ENCODE measurements at regions not wholly inside any gene's neighbourhood (a gene's known extent, or its start where the extent isn't known, plus 50 kb on each side); places are given as distances from the start of the nearest gene placed in this dataset.
"Not testable (repeated sequence)": the region's sequence is repeated elsewhere in the genome, so short reads cannot be mapped to it uniquely, and the experiment has no call there.

- H3K27me3 Mint-ChIP-seq; H3K4me3 Mint-ChIP-seq; H3K4me1 Mint-ChIP-seq (ENCODE audit: low read depth); H3K27ac Mint-ChIP-seq; H3K36me3 Mint-ChIP-seq; H3K9me3 Mint-ChIP-seq (ENCODE audit: low read depth): not testable (repeated sequence)
Measured at GRCh38 chr12:131631889-131632651, 78.8 kb upstream of the SFSWAP start.

- not testable (repeated sequence) for H3K4me1 Mint-ChIP-seq (ENCODE audit: low read depth); H3K36me3 Mint-ChIP-seq; H3K4me3 Mint-ChIP-seq; H3K27ac Mint-ChIP-seq; H3K27me3 Mint-ChIP-seq; H3K9me3 Mint-ChIP-seq (ENCODE audit: low read depth)
Measured at GRCh38 chr12:131632652-131633023, 78.3 kb upstream of the SFSWAP start.

- not testable (repeated sequence) for H3K27me3 Mint-ChIP-seq; H3K36me3 Mint-ChIP-seq; H3K4me1 Mint-ChIP-seq (ENCODE audit: low read depth); H3K9me3 Mint-ChIP-seq (ENCODE audit: low read depth); H3K4me3 Mint-ChIP-seq; H3K27ac Mint-ChIP-seq
Measured at GRCh38 chr12:131633610-131634009, 77.3 kb upstream of the SFSWAP start.

GRCh38 chr12:131634037-131634436 is 76.9 kb upstream of the SFSWAP start:
- no peak overlapping the region for H3K4me3 Mint-ChIP-seq
- H3K27me3 Mint-ChIP-seq: peaks cover 6% of the 10 kb centered on the region
- H3K27ac Mint-ChIP-seq: no peak overlapping the region
- H3K36me3 Mint-ChIP-seq: no peaks in the 10 kb centered on the region
- no peaks in the 10 kb centered on the region for H3K4me1 Mint-ChIP-seq (ENCODE audit: low read depth)
- no peaks in the 10 kb centered on the region for H3K9me3 Mint-ChIP-seq (ENCODE audit: low read depth)

GRCh38 chr12:131635012-131635411 is 75.9 kb upstream of the SFSWAP start:
- not testable (repeated sequence) for H3K27me3 Mint-ChIP-seq; H3K9me3 Mint-ChIP-seq (ENCODE audit: low read depth); H3K36me3 Mint-ChIP-seq; H3K4me3 Mint-ChIP-seq; H3K27ac Mint-ChIP-seq; H3K4me1 Mint-ChIP-seq (ENCODE audit: low read depth)

- peaks cover 6% of the 10 kb centered on the region for H3K27me3 Mint-ChIP-seq
- no peak overlapping the region for H3K27ac Mint-ChIP-seq
- no peaks in the 10 kb centered on the region for H3K36me3 Mint-ChIP-seq
- no peaks in the 10 kb centered on the region for H3K4me1 Mint-ChIP-seq (ENCODE audit: low read depth)
- H3K4me3 Mint-ChIP-seq: no peak overlapping the region
- no peaks in the 10 kb centered on the region for H3K9me3 Mint-ChIP-seq (ENCODE audit: low read depth)
Measured at GRCh38 chr12:131635491-131636122, 75.3 kb upstream of the SFSWAP start.

GRCh38 chr12:131636266-131636665 is 74.6 kb upstream of the SFSWAP start:
- Mint-ChIP-seq H3K9me3 (ENCODE audit: low read depth) (no peaks in the 10 kb centered on the region), H3K4me1 (ENCODE audit: low read depth) (no peaks in the 10 kb centered on the region)

GRCh38 chr12:131636940-131637750 is 73.7 kb upstream of the SFSWAP start:
- no peaks in the 10 kb centered on the region for H3K4me1 Mint-ChIP-seq (ENCODE audit: low read depth)
- H3K4me3 Mint-ChIP-seq: no peak overlapping the region
- H3K27ac Mint-ChIP-seq: no peak overlapping the region
- peaks cover 6% of the 10 kb centered on the region for H3K27me3 Mint-ChIP-seq
- no peaks in the 10 kb centered on the region for H3K36me3 Mint-ChIP-seq
- H3K9me3 Mint-ChIP-seq (ENCODE audit: low read depth): no peaks in the 10 kb centered on the region

More at GRCh38 chr12:131636266-131636665, 74.6 kb upstream of the SFSWAP start:
- peaks cover 6% of the 10 kb centered on the region for H3K27me3 Mint-ChIP-seq
- H3K27ac Mint-ChIP-seq: no peak overlapping the region
- no peak overlapping the region for H3K4me3 Mint-ChIP-seq
- no peaks in the 10 kb centered on the region for H3K36me3 Mint-ChIP-seq

- no peak overlapping the region for H3K4me3 Mint-ChIP-seq
- peaks cover 6% of the 10 kb centered on the region for H3K27me3 Mint-ChIP-seq
- no peaks in the 10 kb centered on the region for H3K9me3 Mint-ChIP-seq (ENCODE audit: low read depth)
- H3K27ac Mint-ChIP-seq: no peak overlapping the region
- no peaks in the 10 kb centered on the region for H3K4me1 Mint-ChIP-seq (ENCODE audit: low read depth)
- H3K36me3 Mint-ChIP-seq: peaks cover under 1% of the 10 kb centered on the region
Measured at GRCh38 chr12:131637986-131638385, 72.9 kb upstream of the SFSWAP start.

DNA sequence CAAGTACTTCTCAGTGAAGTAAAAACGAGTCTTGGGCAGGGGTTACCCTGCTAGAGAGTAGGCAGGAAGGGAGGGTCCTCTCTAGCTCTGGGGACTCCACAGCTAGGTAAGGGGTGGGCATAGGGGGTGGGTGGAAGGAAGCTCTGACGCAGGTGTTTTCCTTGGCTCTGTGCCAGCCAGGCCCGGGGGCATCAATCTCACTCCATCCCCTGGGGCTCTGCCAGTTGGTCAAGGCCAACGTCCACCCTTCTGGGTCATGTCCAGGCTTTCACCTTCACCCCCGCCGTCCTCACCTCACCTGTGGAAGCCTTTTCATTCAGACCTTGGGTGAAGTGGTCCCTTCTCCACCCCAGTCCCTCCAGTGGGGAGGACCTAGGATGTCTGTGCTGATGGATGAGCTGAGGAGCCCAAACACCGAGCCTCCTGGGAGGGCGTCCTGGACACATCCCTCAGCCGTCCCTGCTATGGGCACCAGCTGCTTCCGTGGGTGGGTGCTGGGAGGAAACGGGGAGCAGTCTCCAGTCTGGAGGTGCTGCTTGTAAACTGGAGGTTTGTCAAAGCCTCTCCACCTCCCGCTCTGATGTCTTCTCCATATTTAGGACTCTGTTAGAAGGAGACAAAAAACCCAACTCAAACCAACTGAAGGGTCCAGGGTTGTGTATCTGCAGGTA is 71.5 kb upstream of the SFSWAP start:
- Mint-ChIP-seq H3K27me3 (peaks cover 10% of the 10 kb centered on the region), H3K4me3 (no peak overlapping the region), H3K27ac (no peak overlapping the region), H3K36me3 (peaks cover 4% of the 10 kb centered on the region), H3K4me1 (ENCODE audit: low read depth) (no peaks in the 10 kb centered on the region), H3K9me3 (ENCODE audit: low read depth) (no peaks in the 10 kb centered on the region)

DNA sequence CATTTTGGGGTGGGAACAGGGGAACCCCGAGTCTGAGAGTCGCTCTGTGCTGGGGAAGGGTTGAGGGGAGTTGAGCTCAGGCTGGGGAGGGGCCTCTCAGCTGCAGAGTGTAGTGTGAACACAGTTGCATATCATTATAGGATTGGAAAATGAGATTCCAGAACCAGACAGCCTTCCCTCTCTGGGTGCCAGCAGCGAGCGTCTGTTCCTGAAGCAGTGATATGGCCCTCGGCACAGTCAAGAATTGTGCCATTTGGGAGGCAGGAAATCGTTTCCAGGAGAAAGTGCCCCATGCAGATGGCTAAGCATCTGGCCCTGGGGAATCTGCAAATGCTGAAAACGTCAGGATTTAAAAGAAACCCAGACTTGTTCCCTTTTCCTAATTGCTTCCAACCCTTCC is 70.4 kb upstream of the SFSWAP start:
- Mint-ChIP-seq H3K4me1 (ENCODE audit: low read depth) (peaks cover 1% of the 10 kb centered on the region), H3K27me3 (peaks cover 4% of the 10 kb centered on the region), H3K4me3 (no peak overlapping the region), H3K27ac (no peak overlapping the region), H3K9me3 (ENCODE audit: low read depth) (no peaks in the 10 kb centered on the region), H3K36me3 (peaks cover 4% of the 10 kb centered on the region)

GRCh38 chr12:131641315-131641714 is 69.6 kb upstream of the SFSWAP start:
- Mint-ChIP-seq H3K36me3 (peaks cover 4% of the 10 kb centered on the region), H3K4me1 (ENCODE audit: low read depth) (peaks cover 1% of the 10 kb centered on the region), H3K27me3 (peaks cover 4% of the 10 kb centered on the region), H3K27ac (no peak overlapping the region), H3K9me3 (ENCODE audit: low read depth) (no peaks in the 10 kb centered on the region), H3K4me3 (no peak overlapping the region)

DNA sequence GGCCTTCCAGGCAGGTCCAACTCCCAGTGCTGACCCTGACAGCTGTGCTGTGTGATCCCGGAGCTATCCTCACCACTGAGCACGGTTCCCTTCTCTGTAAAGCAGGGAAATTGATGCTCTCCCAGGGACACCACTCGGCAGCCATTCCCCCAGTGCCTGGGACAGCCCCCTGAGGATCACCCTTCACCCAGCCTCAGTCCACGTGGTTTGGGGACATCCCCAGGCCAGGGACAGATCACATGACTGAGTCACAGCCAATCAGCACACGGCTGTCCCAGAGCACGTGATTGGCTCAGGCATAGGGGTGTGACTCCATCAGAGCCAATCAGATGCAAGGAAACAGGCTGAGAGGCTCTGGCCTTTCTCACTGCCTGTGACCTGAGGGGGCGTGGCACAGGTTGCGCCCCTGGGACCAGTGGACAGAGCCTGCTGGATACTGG is 68.8 kb upstream of the SFSWAP start:
- H3K27me3 Mint-ChIP-seq: peaks cover 4% of the 10 kb centered on the region
- peaks cover 1% of the 10 kb centered on the region for H3K4me1 Mint-ChIP-seq (ENCODE audit: low read depth)
- no peaks in the 10 kb centered on the region for H3K9me3 Mint-ChIP-seq (ENCODE audit: low read depth)
- no peak overlapping the region for H3K4me3 Mint-ChIP-seq
- H3K36me3 Mint-ChIP-seq: peaks cover 4% of the 10 kb centered on the region
- no peak overlapping the region for H3K27ac Mint-ChIP-seq

- Mint-ChIP-seq H3K27ac (no peak overlapping the region), H3K36me3 (peaks cover 4% of the 10 kb centered on the region), H3K4me1 (ENCODE audit: low read depth) (peaks cover 1% of the 10 kb centered on the region), H3K4me3 (no peak overlapping the region), H3K9me3 (ENCODE audit: low read depth) (no peaks in the 10 kb centered on the region), H3K27me3 (peaks cover 7% of the 10 kb centered on the region)
Measured at GRCh38 chr12:131642771-131643170, 68.1 kb upstream of the SFSWAP start.

Data from activated naive CD8-positive, alpha-beta T cell (primary cell).